Uterus (tissue), 3 donors: ENCODE measurements at regions not wholly inside any gene's neighbourhood (a gene's known extent, or its start where the extent isn't known, plus 50 kb on each side); places are given as distances from the start of the nearest gene placed in this dataset.
A peak's percentile ranks its signal among the peaks of the same experiment; 100 is the strongest.

Source experiments
- DNase-seq, 2 donors: peaks; one replicate each; pipeline ENCODE4 v3.0.0-alpha.2; 2019 to 2020
- H3K27ac ChIP-seq, 2 donors: fragments of 200-600 bp; sonication (generic); 1 replicate in 1 of 2; 2 replicates in 1 of 2; pipeline ENCODE4 v1.5.1; 2016 to 2018
- H3K27me3 ChIP-seq, 2 donors: fragments of 200-600 bp; sonication (generic); one replicate each; pipeline ENCODE4 v1.5.1; 2018 to 2019; ENCODE audit warnings: control low read depth in 1 of 2
- H3K36me3 ChIP-seq, 2 donors: fragments of 200-600 bp; sonication (generic); one replicate each; pipeline ENCODE4 v1.5.1; 2019; ENCODE audit warnings: control low read depth in 1 of 2
- H3K4me1 ChIP-seq, 2 donors: fragments of 200-600 bp; sonication (generic); one replicate each; pipeline ENCODE4 v1.5.1; 2018 to 2019; ENCODE audit warnings: control low read depth in 1 of 2
- H3K4me3 ChIP-seq, 2 donors: fragments of 200-600 bp; sonication (generic); 1 replicate in 1 of 2; 2 replicates in 1 of 2; pipeline ENCODE4 v1.5.1; 2018 to 2019; ENCODE audit warnings: mild to moderate bottlenecking in 1 of 2
- H3K9me3 ChIP-seq, 2 donors: fragments of 200-600 bp; sonication (generic); one replicate each; pipeline ENCODE4 v1.5.1; 2019; ENCODE audit warnings: control low read depth in 1 of 2
- POLR2A ChIP-seq, 2 donors: fragments of 450-650 bp; IDR thresholded peaks; one replicate each; pipeline ENCODE4 v1.6.1; 2016; ENCODE audit warnings: antibody characterized with exemption in 2 of 2, mild to moderate bottlenecking in 1 of 2, moderate library complexity in 1 of 2
- intact Hi-C: fragments of 100-400 bp; cut with DNase I; formaldehyde crosslinking; loops from one replicate; pipeline ENCODE4 v1.15.1; 2023; ENCODE audit warnings: low total_unique reads
- TF ChIP-seq, protein P1 (sequence below), 4 experiments: fragments of 200-600 bp in 2 of 4; fragments of 450-650 bp in 2 of 4; sonication (generic) in 2 of 4; IDR thresholded peaks; one replicate each; pipeline ENCODE4 v1.5.1; 2016 to 2019; ENCODE audit warnings: antibody characterized with exemption in 4 of 4, mild to moderate bottlenecking in 2 of 4, moderate library complexity in 1 of 4
- donor health status: DM: yes; HTN: yes; CAD: no.

DNA sequence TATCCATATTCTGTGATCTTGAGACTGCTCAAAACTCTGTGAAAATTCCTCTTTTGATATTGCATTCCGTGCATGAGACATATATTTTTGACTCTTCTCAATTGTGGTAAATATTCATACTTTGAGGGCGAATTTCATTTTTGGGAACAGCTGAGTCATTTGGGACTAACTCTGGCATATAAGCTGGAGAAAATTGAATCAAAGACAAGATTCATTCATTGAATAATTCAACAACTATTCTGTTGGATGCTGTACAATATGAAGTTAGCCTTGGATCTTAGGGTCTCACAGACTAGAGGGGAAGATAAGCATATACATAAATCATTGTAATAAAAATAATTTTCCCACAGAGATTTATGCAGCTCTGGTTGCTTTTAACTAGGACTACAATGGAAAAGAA lies 183.2 kb upstream of the NEBL start:
- intact Hi-C loops: no loop called here
- TF ChIP-seq, protein P1, sequence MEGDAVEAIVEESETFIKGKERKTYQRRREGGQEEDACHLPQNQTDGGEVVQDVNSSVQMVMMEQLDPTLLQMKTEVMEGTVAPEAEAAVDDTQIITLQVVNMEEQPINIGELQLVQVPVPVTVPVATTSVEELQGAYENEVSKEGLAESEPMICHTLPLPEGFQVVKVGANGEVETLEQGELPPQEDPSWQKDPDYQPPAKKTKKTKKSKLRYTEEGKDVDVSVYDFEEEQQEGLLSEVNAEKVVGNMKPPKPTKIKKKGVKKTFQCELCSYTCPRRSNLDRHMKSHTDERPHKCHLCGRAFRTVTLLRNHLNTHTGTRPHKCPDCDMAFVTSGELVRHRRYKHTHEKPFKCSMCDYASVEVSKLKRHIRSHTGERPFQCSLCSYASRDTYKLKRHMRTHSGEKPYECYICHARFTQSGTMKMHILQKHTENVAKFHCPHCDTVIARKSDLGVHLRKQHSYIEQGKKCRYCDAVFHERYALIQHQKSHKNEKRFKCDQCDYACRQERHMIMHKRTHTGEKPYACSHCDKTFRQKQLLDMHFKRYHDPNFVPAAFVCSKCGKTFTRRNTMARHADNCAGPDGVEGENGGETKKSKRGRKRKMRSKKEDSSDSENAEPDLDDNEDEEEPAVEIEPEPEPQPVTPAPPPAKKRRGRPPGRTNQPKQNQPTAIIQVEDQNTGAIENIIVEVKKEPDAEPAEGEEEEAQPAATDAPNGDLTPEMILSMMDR (IDR thresholded peaks at IDR 0.05): no peak
- TF ChIP-seq POLR2A (IDR thresholded peaks at IDR 0.05): no peak
- DNase-seq: no peak
- Histone ChIP-seq H3K9me3 (no peaks in the 10 kb centered on the region), H3K27me3 (no peaks in the 10 kb centered on the region), H3K27ac (no peak overlapping the region), H3K36me3 (no peaks in the 10 kb centered on the region), H3K4me1 (no peaks in the 10 kb centered on the region), H3K4me3 (no peak overlapping the region)

DNA sequence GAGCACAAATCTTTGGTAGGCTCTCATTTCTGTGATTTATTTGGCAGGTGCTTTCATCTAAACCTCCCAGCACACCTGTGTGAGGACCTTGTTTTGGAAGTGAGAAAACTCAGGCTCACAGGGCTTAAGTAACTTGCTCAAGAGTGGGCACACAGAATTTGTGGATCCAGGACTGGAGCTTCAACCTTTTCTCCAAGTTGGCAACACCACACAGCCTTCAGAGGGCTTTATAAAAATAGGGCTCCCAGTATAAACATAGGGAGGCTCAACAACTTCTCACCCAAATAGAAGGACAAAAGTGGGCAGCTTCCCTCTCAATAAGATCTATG lies 182.2 kb upstream of the NEBL start:
- intact Hi-C loops: no loop called here

DNA sequence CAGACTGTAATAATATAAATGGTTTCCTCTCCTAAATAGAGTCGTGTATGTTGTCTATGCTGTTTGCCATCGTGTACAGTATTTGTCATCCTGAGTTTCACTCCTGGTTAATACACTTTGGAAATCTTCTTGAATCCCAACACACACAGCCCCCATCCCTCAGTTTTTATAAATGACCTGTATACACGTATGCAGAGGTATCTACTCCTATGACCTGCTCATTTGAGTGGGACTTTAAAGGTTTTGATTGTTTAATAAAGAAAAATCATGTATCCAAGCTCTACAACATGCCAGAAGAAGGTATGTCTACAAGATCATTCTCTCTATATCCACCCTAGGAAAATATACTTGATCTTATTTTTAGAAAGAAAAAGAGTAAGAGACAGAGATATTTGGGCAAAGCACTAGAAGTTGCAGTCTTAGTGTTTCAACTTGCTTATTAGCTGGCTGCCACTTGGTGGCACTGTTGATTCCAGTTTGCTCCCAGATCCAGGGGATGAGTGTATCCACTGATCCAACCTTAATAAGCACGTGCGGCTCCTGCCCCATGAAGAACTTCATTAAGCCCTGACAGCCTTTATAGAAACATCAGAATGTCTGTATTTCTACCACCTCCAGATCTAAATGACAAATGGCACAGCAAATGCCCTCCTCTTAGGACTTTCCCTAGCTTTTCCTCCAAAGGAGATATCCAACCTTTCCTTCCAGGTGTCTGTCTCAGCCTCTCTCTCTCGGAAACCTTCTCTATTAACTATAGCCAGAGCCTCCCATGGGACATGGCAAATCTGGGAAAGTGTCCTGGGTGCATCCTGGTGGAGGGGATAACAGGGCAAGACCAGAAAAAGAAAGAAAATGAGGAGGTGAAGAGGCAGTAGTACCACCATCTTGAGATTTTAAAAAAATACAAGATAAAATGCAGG lies 181.6 kb upstream of the NEBL start:
- Histone ChIP-seq H3K36me3 (no peaks in the 10 kb centered on the region), H3K9me3 (no peaks in the 10 kb centered on the region), H3K27ac (no peak overlapping the region), H3K4me1 (no peaks in the 10 kb centered on the region), H3K4me3 (no peak overlapping the region), H3K27me3 (no peaks in the 10 kb centered on the region)
- DNase-seq: peak; percentile 35 to 60
- TF ChIP-seq POLR2A (IDR thresholded peaks at IDR 0.05): no peak
- TF ChIP-seq, protein P1 (IDR thresholded peaks at IDR 0.05): peak; percentile 59 to 62 (median 61)
- intact Hi-C loops: no loop called here

More for the DNA sequence above, 182.2 kb upstream of the NEBL start:
- Histone ChIP-seq H3K27ac (no peak overlapping the region), H3K4me1 (no peaks in the 10 kb centered on the region), H3K4me3 (no peak overlapping the region), H3K9me3 (no peaks in the 10 kb centered on the region), H3K36me3 (no peaks in the 10 kb centered on the region), H3K27me3 (no peaks in the 10 kb centered on the region)
- no peak for DNase-seq
- no peak for TF ChIP-seq POLR2A (IDR thresholded peaks at IDR 0.05)
- TF ChIP-seq, protein P1 (IDR thresholded peaks at IDR 0.05): no peak

DNA sequence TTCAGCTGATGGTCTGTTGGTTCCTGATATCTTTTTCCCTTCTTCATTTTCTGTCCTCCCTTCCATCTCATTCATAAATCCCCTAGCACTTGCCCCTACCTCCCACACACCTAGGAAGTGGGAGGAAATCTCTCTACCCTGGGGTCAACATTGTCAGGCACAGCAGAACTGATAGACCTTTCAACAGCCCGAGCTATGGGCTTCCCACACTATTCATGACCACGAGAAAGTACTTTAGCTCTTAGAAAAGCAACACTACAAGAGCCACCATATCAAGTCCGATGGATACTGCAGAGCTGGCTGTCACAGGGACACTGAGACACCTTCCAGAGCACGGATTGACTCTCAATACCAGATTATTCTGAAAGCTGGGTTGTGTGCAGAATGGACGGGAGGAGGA lies 180.6 kb upstream of the NEBL start:
- TF ChIP-seq, protein P1 (IDR thresholded peaks at IDR 0.05): no peak
- no peak for TF ChIP-seq POLR2A (IDR thresholded peaks at IDR 0.05)
- no peak overlapping the region for H3K27ac ChIP-seq
- no peaks in the 10 kb centered on the region for H3K27me3 ChIP-seq
- H3K36me3 ChIP-seq: no peaks in the 10 kb centered on the region
- DNase-seq: no peak
- H3K4me1 ChIP-seq: no peaks in the 10 kb centered on the region
- intact Hi-C loops: no loop called here
- H3K9me3 ChIP-seq: no peaks in the 10 kb centered on the region
- no peak overlapping the region for H3K4me3 ChIP-seq

DNA sequence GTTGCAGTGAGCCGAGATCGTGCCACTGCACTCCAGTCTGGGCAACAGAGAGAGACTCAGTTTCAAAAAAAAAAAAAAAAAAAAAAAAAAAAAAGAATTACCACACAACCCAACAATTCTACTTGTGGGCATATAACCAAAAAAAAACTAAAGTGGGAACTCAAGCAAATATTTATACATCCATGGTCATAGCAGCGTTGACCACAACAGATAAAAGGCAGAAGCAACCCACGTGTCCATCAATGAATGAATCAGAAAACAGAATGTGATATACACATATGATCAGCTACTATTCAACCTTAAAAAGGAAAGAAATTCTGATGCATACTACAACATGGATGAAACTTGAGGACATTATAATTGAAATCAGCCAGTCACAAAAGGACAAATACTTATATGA lies 179.3 kb upstream of the NEBL start:
- Histone ChIP-seq H3K9me3 (no peaks in the 10 kb centered on the region), H3K36me3 (no peaks in the 10 kb centered on the region), H3K27ac (no peak overlapping the region), H3K27me3 (no peaks in the 10 kb centered on the region), H3K4me3 (no peak overlapping the region), H3K4me1 (no peaks in the 10 kb centered on the region)
- TF ChIP-seq, protein P1 (IDR thresholded peaks at IDR 0.05): no peak
- TF ChIP-seq POLR2A (IDR thresholded peaks at IDR 0.05): no peak
- intact Hi-C loops: no loop called here
- DNase-seq: no peak
